ENCODE measurements at regions not wholly inside any gene's neighbourhood (a gene's known extent, or its start where the extent isn't known, plus 50 kb on each side); places are given as distances from the start of the nearest gene placed in this dataset.

- H3K27me3 ChIP-seq (ENCODE audit: control insufficient read depth, insufficient read depth, low read length), result no peaks in the 10 kb centered on the region
- ChIA-PET CTCF (no interaction called here), POLR2A (no interaction called here)
- H3K36me3 ChIP-seq (ENCODE audit: control insufficient read depth, insufficient read depth, low read length), result no peaks in the 10 kb centered on the region
- TF ChIP-seq, protein P1, sequence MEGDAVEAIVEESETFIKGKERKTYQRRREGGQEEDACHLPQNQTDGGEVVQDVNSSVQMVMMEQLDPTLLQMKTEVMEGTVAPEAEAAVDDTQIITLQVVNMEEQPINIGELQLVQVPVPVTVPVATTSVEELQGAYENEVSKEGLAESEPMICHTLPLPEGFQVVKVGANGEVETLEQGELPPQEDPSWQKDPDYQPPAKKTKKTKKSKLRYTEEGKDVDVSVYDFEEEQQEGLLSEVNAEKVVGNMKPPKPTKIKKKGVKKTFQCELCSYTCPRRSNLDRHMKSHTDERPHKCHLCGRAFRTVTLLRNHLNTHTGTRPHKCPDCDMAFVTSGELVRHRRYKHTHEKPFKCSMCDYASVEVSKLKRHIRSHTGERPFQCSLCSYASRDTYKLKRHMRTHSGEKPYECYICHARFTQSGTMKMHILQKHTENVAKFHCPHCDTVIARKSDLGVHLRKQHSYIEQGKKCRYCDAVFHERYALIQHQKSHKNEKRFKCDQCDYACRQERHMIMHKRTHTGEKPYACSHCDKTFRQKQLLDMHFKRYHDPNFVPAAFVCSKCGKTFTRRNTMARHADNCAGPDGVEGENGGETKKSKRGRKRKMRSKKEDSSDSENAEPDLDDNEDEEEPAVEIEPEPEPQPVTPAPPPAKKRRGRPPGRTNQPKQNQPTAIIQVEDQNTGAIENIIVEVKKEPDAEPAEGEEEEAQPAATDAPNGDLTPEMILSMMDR (IDR thresholded peaks at IDR 0.05; ENCODE audit: insufficient read depth, low read depth, low read length), result no peak
- DNase-seq (ENCODE audit: low read depth), result no peak
- H3K4me3 ChIP-seq (ENCODE audit: low read depth, low read length), result no peak overlapping the region
These were observed 85.6 kb upstream of the MTPN start for GRCh38 chr7:136062625-136063325.

- no peaks in the 10 kb centered on the region for H3K36me3 ChIP-seq (ENCODE audit: control insufficient read depth, insufficient read depth, low read length)
- no peaks in the 10 kb centered on the region for H3K27me3 ChIP-seq (ENCODE audit: control insufficient read depth, insufficient read depth, low read length)
- DNase-seq (ENCODE audit: low read depth), result no peak
- POLR2A ChIA-PET, result no interaction called here
- H3K4me3 ChIP-seq (ENCODE audit: low read depth, low read length), result no peak overlapping the region
- TF ChIP-seq, protein P1 (IDR thresholded peaks at IDR 0.05; ENCODE audit: insufficient read depth, low read depth, low read length), result no peak
- CTCF ChIA-PET, result no interaction called here
These were observed 84.3 kb upstream of the MTPN start for GRCh38 chr7:136061433-136061832.

GRCh38 chr7:136058546-136058945 lies 81.4 kb upstream of the MTPN start:
- Histone ChIP-seq H3K4me3 (ENCODE audit: low read depth, low read length) (no peak overlapping the region), H3K36me3 (ENCODE audit: control insufficient read depth, insufficient read depth, low read length) (no peaks in the 10 kb centered on the region), H3K27me3 (ENCODE audit: control insufficient read depth, insufficient read depth, low read length) (no peaks in the 10 kb centered on the region)
- ChIA-PET CTCF (no interaction called here), POLR2A (no interaction called here)
- no peak for DNase-seq (ENCODE audit: low read depth)
- TF ChIP-seq, protein P1 (IDR thresholded peaks at IDR 0.05; ENCODE audit: insufficient read depth, low read depth, low read length), result no peak

GRCh38 chr7:136057509-136057908 lies 80.3 kb upstream of the MTPN start:
- no peak for DNase-seq (ENCODE audit: low read depth)
- H3K36me3 ChIP-seq (ENCODE audit: control insufficient read depth, insufficient read depth, low read length), result no peaks in the 10 kb centered on the region
- TF ChIP-seq, protein P1 (IDR thresholded peaks at IDR 0.05; ENCODE audit: insufficient read depth, low read depth, low read length), result no peak
- H3K4me3 ChIP-seq (ENCODE audit: low read depth, low read length), result no peak overlapping the region
- ChIA-PET CTCF (no interaction called here), POLR2A (no interaction called here)
- no peaks in the 10 kb centered on the region for H3K27me3 ChIP-seq (ENCODE audit: control insufficient read depth, insufficient read depth, low read length)

DNA sequence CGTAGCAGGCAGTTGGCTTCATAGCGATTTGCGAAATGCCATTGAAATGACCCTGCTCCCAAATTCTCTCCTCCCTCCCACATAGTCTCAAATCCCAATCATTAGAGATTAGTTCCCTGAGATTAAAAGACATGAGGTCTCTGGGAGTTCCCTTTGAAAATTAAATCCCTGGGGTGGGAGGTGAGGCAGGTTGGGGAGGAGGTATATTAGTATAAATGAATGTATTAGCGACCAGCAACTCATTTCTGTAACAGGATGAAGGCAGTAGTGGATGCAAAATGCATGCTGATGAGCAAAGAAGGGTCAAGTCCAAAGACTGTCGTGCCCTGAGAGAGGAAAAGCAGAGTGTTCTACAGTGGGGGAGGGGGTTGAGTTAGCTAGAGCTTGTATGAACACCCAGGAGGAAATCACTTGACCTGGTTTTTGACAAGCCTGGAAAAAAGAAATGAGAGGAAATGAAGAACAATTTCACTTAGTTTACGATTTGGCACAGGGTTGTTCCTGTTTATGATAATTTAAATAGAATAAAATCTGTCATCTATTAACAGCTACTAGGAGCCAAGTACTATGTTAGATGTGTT lies 79.6 kb upstream of the MTPN start:
- ChIA-PET CTCF (no interaction called here), POLR2A (no interaction called here)
- TF ChIP-seq, protein P1 (IDR thresholded peaks at IDR 0.05; ENCODE audit: insufficient read depth, low read depth, low read length), result no peak
- DNase-seq (ENCODE audit: low read depth), result no peak
- no peaks in the 10 kb centered on the region for H3K27me3 ChIP-seq (ENCODE audit: control insufficient read depth, insufficient read depth, low read length)
- H3K4me3 ChIP-seq (ENCODE audit: low read depth, low read length), result no peak overlapping the region
- no peaks in the 10 kb centered on the region for H3K36me3 ChIP-seq (ENCODE audit: control insufficient read depth, insufficient read depth, low read length)

Measured in BJ (cell line).